ENCODE measurements at regions not wholly inside any gene's neighbourhood (a gene's known extent, or its start where the extent isn't known, plus 50 kb on each side); places are given as distances from the start of the nearest gene placed in this dataset.
"Not testable (repeated sequence)": the region's sequence is repeated elsewhere in the genome, so short reads cannot be mapped to it uniquely, and the experiment has no call there.

- DNase-seq = no peak
These were observed 218.8 kb downstream of the OTUD1 start for GRCh38 chr10:23657677-23658076.

GRCh38 chr10:23671866-23672265 is 233.0 kb downstream of the OTUD1 start:
- not testable (repeated sequence) for DNase-seq

- no peak for DNase-seq
These were observed 236.7 kb downstream of the OTUD1 start for GRCh38 chr10:23675585-23675984.

GRCh38 chr10:23676296-23676695 is 237.4 kb downstream of the OTUD1 start:
- no peak for DNase-seq

DNA sequence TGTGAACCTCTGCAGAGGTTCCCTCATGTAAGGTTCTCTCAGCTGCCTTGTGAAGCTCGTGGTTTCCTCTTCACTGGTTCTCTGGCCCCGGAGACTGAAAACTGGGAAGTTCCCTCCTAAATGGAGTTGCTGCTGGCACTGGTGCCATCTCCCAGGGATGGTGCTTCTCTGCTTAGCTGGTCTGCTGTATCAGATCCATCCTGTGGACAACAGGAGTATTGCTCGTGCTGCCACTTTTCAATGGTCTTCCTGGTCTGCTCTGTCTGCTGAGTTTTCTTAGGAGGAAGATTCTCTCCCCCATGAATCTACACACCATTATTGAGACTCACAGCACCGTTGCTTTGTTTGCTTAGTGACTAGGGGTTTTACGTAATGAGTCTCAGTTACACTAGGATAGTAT is 247.8 kb downstream of the OTUD1 start:
- DNase-seq = no peak

DNA sequence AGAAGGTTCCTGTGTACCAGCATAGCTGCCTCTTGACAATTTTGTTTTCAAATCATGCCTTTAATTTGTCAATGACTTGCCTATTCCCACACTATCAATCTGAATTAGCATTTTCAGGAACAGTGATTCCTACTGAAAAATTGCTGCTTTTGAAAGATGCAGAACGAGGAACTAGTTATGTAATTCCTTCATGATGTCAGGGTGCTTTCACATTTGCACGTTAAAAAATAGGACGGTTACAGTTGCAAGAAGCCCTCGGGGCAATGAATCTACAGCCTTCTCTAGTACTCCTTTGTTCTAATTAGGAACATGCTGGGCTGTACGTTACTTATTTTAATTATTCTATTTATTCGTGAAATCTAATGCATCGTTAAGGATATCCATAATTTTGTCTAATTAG is 253.9 kb downstream of the OTUD1 start:
- DNase-seq = no peak

DNA sequence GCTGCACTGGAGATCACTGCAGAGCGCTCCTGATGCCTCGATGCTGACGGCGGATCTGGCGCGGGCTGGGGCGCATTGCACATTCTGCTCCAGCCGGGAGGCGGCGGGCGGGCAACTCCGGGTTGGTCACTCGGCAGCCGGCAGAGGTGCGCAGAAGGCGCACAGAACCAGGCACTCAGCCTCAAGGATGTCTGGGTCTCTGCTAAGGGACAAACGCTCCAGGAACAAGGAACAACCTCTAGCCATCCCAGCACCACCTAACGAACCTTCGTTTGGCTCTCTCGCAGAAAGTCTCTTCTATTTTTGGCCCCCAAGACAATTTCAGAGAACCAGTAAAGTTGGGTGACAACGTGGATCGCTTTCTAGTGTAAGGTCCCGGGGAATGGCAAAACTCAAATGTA is 254.6 kb downstream of the OTUD1 start:
- no peak for DNase-seq

- no peak for DNase-seq
These were observed 255.1 kb downstream of the OTUD1 start for GRCh38 chr10:23693925-23694324.

- no peak for DNase-seq
These were observed 255.6 kb downstream of the OTUD1 start for GRCh38 chr10:23694446-23694920.

GRCh38 chr10:23694921-23695824 is 256.3 kb downstream of the OTUD1 start:
- DNase-seq = no peak

DNA sequence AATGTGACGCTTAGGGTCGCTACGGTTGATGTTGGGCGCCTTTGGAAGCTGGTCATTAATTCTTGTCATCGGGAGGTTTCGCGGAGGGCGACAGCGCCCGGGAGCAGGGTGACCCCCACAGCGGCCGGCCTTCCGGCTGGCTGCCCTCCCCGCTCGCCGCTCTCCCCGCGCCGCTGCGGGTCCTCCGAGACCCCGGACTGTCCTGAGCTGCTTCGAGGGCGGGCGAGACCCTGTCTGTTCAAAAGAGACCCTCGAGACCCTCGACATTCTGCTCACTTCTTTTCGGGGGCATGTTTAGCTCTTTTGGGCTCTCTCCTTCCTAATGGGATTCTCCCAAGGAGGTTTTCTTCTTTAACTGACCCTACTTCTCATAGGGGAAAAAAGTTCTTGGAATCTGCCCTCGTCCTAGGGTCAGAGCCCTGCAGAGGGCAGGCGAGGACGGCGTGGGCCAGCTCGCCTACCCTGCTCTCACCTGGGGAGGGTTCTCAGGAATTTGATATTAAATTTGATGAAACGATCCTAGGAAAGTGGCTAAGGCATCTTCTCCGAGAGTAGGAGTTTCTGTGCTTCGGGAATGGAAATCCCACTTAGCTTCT is 257.0 kb downstream of the OTUD1 start:
- DNase-seq = no peak

GRCh38 chr10:23696476-23696875 is 257.6 kb downstream of the OTUD1 start:
- no peak for DNase-seq

DNA sequence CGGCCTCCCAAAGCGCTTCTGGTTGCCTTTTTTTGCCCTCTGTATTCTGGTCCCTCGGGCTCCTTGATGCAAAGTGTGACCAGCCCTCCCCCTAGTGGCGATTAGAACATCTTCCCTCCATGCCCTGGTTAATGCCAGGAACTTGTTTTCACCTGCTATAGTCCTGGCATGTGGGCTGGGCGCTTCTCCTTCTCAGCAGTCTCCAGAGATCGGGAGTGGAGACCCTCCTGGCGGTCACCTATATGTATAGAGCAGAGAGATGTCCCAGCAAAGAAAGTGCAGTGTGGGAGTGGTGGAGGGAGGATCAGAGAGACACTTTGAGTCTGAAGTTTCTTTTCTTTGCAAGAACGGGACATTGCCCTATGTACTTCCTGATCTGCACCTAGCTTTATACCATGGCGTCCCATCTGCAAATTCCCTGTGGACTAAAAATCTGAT is 264.1 kb downstream of the OTUD1 start:
- peak; percentile 84 for DNase-seq

DNA sequence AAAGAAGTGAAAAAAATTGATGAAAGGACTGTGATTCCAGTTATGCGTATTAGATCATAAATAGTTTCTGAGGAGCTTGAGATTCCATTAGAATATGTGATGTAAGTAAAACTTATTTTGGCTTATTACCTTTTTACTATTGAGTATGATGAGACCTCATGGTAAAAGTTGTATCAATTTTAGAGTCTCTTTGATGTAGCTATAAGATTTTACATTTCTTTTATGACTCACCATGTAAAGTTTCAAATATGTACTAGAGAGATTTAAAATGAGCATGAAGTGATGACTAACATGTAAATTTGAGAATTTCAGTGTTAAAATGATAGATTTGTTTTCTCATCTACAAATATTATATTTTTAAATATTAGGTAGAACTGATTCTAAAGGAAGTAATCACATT is 276.5 kb downstream of the OTUD1 start:
- DNase-seq = no peak

- no peak for DNase-seq
These were observed 279.0 kb downstream of the OTUD1 start for GRCh38 chr10:23717913-23718312.

GRCh38 chr10:23718946-23719345 is 280.1 kb downstream of the OTUD1 start:
- no peak for DNase-seq

DNA sequence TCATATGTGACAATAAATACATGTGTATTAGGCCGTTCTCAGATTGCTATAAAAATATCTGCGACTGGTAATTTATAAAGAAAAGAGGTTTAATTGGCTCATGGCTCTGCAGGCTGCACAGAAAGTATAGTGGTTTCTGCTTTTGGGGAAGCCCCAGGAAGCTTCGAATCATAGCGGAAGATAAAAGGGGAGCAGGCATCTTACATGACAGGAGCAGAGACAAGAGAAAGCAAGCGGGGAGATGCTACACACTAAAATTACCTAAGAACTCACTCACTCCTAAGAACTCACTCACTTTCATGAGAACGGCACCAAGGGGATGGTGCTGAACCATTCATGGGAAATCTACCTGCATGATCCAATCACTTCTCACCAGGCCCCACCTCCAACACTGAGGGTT is 284.9 kb downstream of the OTUD1 start:
- no peak for DNase-seq

GRCh38 chr10:23725548-23725947 is 286.7 kb downstream of the OTUD1 start:
- DNase-seq = no peak

DNA sequence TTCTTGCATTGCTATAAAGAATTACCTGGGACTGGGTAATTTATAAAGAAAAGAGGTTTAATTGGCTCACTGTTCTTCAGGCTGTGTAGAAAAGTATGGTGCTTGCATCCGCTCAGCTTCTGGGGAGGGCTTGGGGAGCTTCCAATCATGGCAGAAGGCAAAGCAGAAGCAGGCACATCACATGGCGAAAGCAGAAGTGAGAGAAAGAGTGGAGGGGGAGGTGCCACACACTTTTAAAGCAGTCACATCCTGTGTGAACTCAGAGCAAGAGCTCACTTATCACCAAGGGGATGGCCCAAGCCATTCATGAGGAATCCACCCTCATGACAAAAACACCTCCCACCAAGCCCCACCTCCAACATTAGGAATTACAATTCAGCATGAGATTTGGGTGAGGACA is 303.5 kb downstream of the OTUD1 start:
- DNase-seq = no peak

- no peak for DNase-seq
These were observed 303.9 kb downstream of the OTUD1 start for GRCh38 chr10:23742807-23743206.

GRCh38 chr10:23754179-23754578 is 315.3 kb downstream of the OTUD1 start:
- DNase-seq = no peak

DNA sequence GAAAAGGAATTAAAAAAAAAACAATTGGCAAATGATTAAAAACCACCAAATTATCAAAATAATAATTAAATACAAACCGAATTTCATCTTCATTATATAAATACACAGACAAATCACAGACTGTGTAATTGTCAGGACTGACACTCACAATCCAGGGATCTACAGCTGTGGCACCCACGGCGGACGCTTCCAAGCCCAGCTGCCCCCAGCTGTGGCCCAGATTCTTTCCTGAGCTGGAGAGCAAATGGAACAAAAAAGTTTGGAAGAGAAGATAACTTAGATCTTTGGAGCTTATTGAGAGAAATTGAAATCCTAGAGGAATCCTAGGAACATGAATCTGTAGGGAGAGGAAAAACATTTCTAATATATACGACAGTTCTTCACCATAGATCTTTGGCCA is 316.1 kb downstream of the OTUD1 start:
- DNase-seq = no peak

DNA sequence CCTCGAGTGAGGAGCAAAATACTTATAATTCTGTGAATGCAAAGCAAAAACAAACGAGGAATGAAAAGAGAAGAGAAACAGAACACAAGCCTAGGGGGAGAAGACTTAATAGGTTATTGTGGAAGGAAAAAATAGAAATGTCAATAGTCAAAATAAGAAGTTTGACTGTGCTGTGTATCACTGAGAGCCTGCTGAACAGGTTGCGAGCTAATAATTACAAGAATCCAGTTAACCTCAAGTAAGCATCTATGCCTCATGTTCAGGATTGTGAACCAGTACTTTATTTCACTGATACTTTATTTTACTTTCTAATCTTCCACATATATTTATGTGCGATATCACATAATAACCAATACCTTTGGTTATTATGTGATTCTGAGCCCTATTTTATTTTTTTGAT is 316.7 kb downstream of the OTUD1 start:
- DNase-seq = no peak

GRCh38 chr10:23768281-23768680 is 329.4 kb downstream of the OTUD1 start:
- no peak for DNase-seq

All from NCI-H82 (cell line).